Transverse colon (tissue), 4 donors: ENCODE measurements at regions not wholly inside any gene's neighbourhood (a gene's known extent, or its start where the extent isn't known, plus 50 kb on each side); places are given as distances from the start of the nearest gene placed in this dataset.

Source experiments
- DNase-seq: peaks from one replicate; pipeline ENCODE4 v3.0.0-alpha.2; 2019
- H3K27ac ChIP-seq, 4 donors: fragments of 200-600 bp; sonication (generic); 2 replicates each; pipeline ENCODE4 v1.5.1; 2016 to 2018; ENCODE audit warnings: inconsistent platforms in 4 of 4
- H3K27me3 ChIP-seq: fragments of 200-600 bp; sonication (generic); 2 replicates; pipeline ENCODE4 v1.5.1; 2017; ENCODE audit warnings: inconsistent platforms
- H3K36me3 ChIP-seq, 4 donors: fragments of 200-600 bp; sonication (generic); 2 replicates each; pipeline ENCODE4 v1.5.1; 2017 to 2019; ENCODE audit warnings: inconsistent platforms in 4 of 4
- H3K4me1 ChIP-seq, 4 donors: fragments of 200-600 bp; sonication (generic); 2 replicates each; pipeline ENCODE4 v1.5.1; 2017 to 2020; ENCODE audit warnings: inconsistent platforms in 4 of 4
- H3K4me3 ChIP-seq, 4 donors: fragments of 200-600 bp; sonication (generic); 1 replicate in 1 of 4; 2 replicates in 3 of 4; pipeline versions ENCODE4 v1.5.1 to v1.6.1; 2017 to 2019; ENCODE audit warnings: inconsistent platforms in 4 of 4
- H3K9me3 ChIP-seq, 2 donors: fragments of 200-600 bp; sonication (generic); 2 replicates each; pipeline ENCODE4 v1.5.1; 2017 to 2019; ENCODE audit warnings: inconsistent platforms in 2 of 2
- CTCF ChIP-seq, 5 experiments: fragments of 200-600 bp in 3 of 5; fragments of 450-650 bp in 2 of 5; sonication (generic) in 3 of 5; IDR thresholded peaks; 1 replicate in 2 of 5; 2 replicates in 3 of 5; pipeline ENCODE4 v1.5.1; 2016 to 2017; ENCODE audit warnings: antibody characterized with exemption in 5 of 5, inconsistent platforms in 3 of 5, mild to moderate bottlenecking in 2 of 5, moderate library complexity in 1 of 5
- EP300 ChIP-seq: sonication (generic); formaldehyde crosslinking; IDR thresholded peaks from one replicate; pipeline ENCODE4 v1.6.1; 2017; ENCODE audit warnings: antibody characterized with exemption, low read depth
- POLR2A ChIP-seq: fragments of 450-650 bp; IDR thresholded peaks from one replicate; pipeline ENCODE4 v1.6.1; 2016; ENCODE audit warnings: antibody characterized with exemption, mild to moderate bottlenecking, moderate library complexity
- POLR2AphosphoS5 ChIP-seq, 3 donors: sonication (generic); formaldehyde crosslinking; IDR thresholded peaks; one replicate each; pipeline ENCODE4 v1.6.1; 2016; ENCODE audit warnings: antibody characterized with exemption in 3 of 3
- WGBS, 2 donors: methylation state at CpG; one replicate each; pipeline ENCODE4 v1.1.5; 2018; ENCODE audit warnings: low coverage in 1 of 2; 5-methylcytosine and 5-hydroxymethylcytosine counted together
- in situ Hi-C, 4 donors: fragments of 200-750 bp; cut with MboI; loops; one replicate each; pipeline versions ENCODE4 v1.15.0 to v1.15.1; 2017; ENCODE audit warnings: low sequenced_read_pairs in 3 of 4, low pct_ligation_motif_present in 1 of 4, low pct_unique_long_range_greater_than_20kb in 1 of 4
- intact Hi-C: fragments of 100-400 bp; cut with DNase I; formaldehyde crosslinking; loops from one replicate; pipeline ENCODE4 v1.15.1; 2023; ENCODE audit warnings: low total_unique reads

GRCh38 chr13:55347528-55347927 is 1793.2 kb upstream of the PRR20A start:
- TF ChIP-seq CTCF (IDR thresholded peaks at IDR 0.05) = no peak
- TF ChIP-seq POLR2A = no peak
- TF ChIP-seq POLR2AphosphoS5 (IDR thresholded peaks at IDR 0.05) = no peak
- no peak for TF ChIP-seq EP300
- H3K9me3 ChIP-seq = peaks cover 3 to 4% of the 10 kb centered on the region in 2 donors
- H3K4me1 ChIP-seq = no peaks in the 10 kb centered on the region
- in situ Hi-C loops = no loop called here
- H3K27ac ChIP-seq = no peak overlapping the region
- 92 to 100% methylated on average over 3 of the region's 3 CpGs for WGBS, 2 donors
- no peak overlapping the region for H3K4me3 ChIP-seq
- DNase-seq = no peak
- no peaks in the 10 kb centered on the region for H3K36me3 ChIP-seq
- H3K27me3 ChIP-seq = no peaks in the 10 kb centered on the region
- intact Hi-C loops = no loop called here

- 62 to 68% methylated on average over 1 of the region's 1 CpG for WGBS, 2 donors
- no peak for DNase-seq
- intact Hi-C loops (no loop called here), in situ Hi-C loops (no loop called here)
- Histone ChIP-seq H3K9me3 (no peaks in the 10 kb centered on the region), H3K27me3 (no peaks in the 10 kb centered on the region), H3K36me3 (no peaks in the 10 kb centered on the region), H3K27ac (no peak overlapping the region), H3K4me1 (no peaks in the 10 kb centered on the region), H3K4me3 (no peak overlapping the region)
- no peak for TF ChIP-seq EP300
- TF ChIP-seq CTCF (IDR thresholded peaks at IDR 0.05) = no peak
- no peak for TF ChIP-seq POLR2AphosphoS5 (IDR thresholded peaks at IDR 0.05)
- no peak for TF ChIP-seq POLR2A
Observed at GRCh38 chr13:55359067-55359466, 1781.7 kb upstream of the PRR20A start.

- in situ Hi-C loops (no loop called here), intact Hi-C loops (no loop called here)
- Histone ChIP-seq H3K4me1 (no peaks in the 10 kb centered on the region), H3K36me3 (no peaks in the 10 kb centered on the region), H3K27ac (no peak overlapping the region), H3K9me3 (no peaks in the 10 kb centered on the region), H3K27me3 (no peaks in the 10 kb centered on the region), H3K4me3 (no peak overlapping the region)
- no peak for DNase-seq
- TF ChIP-seq CTCF (IDR thresholded peaks at IDR 0.05) (no peak), POLR2AphosphoS5 (IDR thresholded peaks at IDR 0.05) (no peak), EP300 (no peak), POLR2A (no peak)
Observed at GRCh38 chr13:55361141-55361540, 1779.6 kb upstream of the PRR20A start.

- Histone ChIP-seq H3K27me3 (no peaks in the 10 kb centered on the region), H3K9me3 (no peaks in the 10 kb centered on the region), H3K4me3 (no peak overlapping the region), H3K36me3 (no peaks in the 10 kb centered on the region), H3K27ac (no peak overlapping the region), H3K4me1 (no peaks in the 10 kb centered on the region)
- intact Hi-C loops = no loop called here
- in situ Hi-C loops = no loop called here
- TF ChIP-seq EP300 (no peak), CTCF (IDR thresholded peaks at IDR 0.05) (no peak), POLR2A (no peak)
- no peak for DNase-seq
- 26 to 44% methylated on average over 3 of the region's 3 CpGs for WGBS, 2 donors
Observed at GRCh38 chr13:55366676-55367075, 1774.0 kb upstream of the PRR20A start.
